Activated gamma-delta T cell treated with Interleukin-2 at 50 U/mL for 16 hours (primary cell): ENCODE measurements at regions not wholly inside any gene's neighbourhood (a gene's known extent, or its start where the extent isn't known, plus 50 kb on each side); places are given as distances from the start of the nearest gene placed in this dataset.

Experiments used
- DNase-seq: peaks from one replicate; pipeline ENCODE4 v3.0.0-alpha.2; 2020

DNA sequence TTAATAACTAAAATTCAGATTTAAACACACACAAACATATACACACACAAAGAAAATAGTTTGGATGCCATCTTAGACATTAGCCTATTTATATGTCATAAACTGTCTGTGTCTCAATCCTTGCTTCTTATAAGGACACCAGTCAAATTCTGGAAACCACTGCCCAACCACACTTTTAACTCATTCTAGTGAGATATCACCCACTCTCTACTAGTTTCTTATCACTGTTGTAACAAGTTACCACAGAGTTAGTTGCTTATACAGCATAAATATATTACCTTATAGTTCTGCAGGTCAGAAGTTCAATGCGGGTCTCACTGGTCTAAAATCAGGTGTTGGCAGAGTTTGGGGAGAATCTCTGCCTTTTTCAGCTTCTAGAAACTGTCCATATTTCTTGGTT, 239.1 kb downstream of the MTX2 start:
- no peak for DNase-seq

- DNase-seq, result no peak
These were observed 239.9 kb downstream of the MTX2 start for GRCh38 chr2:176508984-176509740.

DNA sequence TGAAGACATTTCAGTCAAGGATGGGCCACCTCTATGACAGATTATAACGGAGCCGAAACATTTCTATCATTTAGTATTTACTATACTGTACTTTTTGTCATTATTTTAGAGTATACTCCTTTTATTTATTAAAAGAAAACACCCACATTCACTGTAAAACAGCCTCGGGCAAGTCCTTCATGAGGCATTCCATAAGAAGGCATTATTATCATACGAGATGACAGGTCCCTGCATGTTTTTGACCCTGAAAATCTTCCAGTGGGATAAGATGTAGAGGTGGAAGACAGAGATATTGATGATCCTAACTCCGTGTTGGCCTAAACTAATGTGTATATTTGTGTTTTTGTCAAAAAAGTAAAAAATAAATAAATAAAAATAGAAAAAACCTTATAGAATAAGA, 245.0 kb downstream of the MTX2 start:
- no peak for DNase-seq

DNA sequence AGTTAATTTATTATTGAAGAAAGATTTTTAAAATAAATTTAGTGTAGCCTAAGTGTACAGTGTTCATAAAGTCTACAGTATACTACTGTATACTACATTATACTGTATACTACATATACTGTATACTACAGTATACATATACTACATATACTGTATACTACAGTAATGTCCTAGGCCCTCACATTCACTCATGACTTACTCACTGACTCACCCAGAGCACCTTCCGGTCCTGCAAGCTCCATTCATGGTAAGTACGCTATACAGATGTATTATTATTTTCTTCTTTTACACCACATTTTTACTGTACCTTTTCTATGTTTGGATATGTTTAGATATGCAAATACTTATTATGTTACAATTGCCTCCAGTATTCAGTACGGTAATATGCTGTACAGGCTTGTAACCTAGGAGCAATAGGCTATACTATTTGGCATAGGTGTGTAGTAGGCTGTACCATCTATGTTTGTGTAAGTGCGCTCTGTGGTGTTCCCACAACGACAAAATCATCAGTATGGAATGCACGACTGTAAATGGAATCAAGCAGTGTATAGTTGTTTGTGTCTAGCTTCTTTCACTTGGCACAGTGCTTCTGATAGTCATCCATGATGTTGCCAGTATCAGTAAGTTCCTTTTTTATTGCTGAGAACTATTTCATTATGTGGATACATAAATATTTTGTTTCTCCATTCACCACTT, 245.7 kb downstream of the MTX2 start:
- DNase-seq, result no peak

DNA sequence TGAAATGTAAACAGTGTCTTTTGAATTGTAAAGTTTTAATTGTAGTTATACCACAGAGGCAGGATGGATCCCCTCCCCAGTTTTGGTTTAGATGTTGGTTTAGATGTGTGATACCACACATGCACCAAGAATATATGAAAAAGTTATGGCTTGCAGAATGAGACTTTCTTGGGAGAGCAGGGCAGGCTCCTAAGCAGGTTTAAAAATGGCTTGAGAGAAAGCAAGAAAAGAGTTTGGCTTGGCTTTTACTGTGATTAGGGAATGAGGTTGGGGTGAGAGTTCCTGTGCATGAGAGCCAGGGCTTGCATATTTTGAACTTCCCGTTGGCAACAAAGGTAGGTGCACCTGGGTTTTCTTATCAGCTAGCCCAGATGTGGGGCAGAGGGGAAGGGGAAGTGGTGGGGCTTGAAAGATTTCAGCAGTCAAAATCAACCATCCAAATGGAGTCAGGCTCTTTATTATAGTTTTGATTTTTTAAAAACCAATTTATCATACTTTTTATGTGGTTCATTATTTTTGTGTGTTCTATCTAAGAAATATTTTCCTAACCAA, 246.9 kb downstream of the MTX2 start:
- no peak for DNase-seq

- DNase-seq, result no peak
These were observed 249.6 kb downstream of the MTX2 start for GRCh38 chr2:176518823-176519222.

- DNase-seq, result no peak
These were observed 252.8 kb downstream of the MTX2 start for GRCh38 chr2:176521878-176522670.

DNA sequence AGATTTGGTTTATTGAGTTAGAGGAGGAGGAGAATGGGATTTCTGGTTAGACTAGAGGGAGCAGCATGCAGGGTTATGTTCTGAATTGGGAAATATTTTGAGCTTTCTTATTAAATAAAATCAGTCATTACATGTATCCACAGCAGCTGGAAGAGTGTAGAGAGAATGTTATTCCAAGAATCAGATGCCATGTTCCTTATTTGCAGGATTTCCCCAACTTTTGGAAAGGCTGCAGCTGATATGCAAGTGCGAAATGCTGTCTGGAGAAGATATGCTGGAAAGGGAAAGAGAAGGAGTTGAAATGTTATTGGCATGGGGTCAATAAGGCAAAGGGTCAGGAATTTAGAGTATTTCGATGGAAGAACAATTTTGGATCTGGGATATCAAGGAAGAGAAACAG, 255.8 kb downstream of the MTX2 start:
- DNase-seq, result no peak

DNA sequence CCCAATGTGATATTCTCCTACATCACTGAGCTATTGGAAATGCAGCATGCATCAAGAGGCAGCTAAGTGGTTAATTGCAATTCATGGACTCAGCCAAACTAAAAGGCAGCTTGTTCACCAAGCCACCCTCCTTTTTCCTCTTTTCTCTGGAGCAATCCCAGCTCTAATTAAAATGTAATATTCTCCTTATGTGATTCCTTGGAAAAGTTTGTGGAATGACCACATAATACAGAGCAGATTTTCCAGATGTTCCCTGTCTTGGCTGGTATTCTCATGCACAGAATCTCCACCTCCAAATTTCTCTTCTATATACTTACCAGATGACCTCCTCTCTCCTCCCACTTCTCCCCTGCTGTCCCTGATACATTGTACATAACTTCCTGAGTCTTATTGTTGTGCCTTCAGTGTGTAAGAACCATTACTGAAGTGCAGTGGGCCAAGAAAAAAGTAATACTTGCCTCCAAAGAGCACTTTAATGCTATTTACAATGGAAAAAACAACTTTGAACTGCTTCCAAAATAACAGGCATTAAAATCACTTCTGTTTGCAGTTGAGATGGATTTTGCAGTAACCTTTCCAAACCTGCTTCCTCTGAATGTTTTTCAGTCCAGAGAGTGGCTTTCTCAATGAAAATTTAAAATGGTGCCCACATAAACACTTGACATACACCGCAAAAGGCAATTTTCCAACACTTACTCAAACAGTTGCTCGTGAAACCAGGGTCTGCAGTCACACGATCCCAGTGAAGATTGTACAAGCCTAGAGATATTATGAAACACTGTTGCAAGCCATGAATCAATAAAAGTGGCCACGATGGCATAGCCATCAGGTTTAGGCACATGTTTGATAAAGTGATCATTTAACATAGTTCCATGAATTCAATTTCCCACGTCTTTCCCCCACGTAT, 258.0 kb downstream of the MTX2 start:
- no peak for DNase-seq

- DNase-seq, result no peak
These were observed 262.4 kb downstream of the MTX2 start for GRCh38 chr2:176531608-176532007.

DNA sequence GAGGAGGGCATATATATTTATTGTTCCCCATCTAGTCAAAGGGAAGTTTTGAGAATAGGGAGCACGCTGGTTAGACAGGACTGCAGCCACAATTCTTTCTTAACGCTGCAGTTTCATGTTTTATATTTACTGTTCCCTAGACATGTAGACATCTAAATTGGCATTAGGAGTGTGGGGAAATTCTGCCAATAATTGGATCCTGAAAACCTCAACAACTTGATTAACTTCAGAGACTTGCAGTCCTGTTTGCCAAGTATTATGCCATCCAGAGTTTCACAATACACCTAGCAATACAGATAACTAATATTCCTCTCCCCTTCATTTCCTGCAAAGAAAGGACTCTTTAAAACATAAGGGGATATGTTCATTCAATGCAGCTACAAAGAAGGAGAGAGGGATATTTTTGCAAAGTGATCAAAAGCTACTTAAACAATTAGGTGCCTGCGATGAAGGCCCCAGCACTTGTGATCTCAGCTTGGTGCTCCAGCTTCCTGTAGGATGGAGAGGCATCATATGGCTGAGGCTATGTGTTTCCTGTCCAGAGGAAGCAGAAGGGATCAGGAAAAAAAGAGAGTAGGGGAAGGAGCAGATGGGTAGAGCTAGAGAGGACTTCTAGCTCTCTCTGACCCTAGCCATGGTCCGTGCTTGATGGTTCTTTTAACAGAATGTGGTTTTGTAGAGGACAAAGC, 264.4 kb downstream of the MTX2 start:
- DNase-seq, result no peak

DNA sequence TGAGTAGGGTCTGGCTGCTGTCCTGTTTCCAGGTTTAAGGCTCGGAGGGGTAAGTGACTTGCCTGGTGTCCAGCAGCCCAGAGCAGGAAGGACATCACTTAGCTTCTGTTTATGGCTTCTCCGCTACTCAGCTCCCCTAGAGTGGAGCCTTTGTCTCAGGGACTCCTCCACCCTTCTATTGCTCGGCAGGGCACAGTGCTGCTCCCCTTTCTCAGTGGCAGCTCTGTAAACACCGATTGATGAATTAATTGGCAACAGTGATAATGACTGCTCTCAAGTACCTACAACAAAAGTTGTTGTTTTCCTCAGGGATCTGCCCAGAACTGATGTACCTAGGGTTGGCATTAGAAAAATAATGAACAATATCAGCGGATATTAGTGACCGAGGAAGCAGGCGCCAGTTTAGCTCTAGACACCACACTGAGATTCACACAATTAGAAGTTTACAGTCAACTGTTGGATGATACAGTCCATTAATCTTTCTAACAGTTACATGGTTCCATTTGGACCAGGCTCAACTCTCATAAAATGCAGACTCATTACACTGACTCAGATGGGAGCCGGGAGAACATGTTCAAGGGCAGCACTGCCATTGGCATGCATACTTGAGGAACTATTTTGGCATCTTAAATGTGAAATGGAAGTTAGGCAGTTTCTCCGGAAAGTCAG, 265.7 kb downstream of the MTX2 start:
- no peak for DNase-seq

DNA sequence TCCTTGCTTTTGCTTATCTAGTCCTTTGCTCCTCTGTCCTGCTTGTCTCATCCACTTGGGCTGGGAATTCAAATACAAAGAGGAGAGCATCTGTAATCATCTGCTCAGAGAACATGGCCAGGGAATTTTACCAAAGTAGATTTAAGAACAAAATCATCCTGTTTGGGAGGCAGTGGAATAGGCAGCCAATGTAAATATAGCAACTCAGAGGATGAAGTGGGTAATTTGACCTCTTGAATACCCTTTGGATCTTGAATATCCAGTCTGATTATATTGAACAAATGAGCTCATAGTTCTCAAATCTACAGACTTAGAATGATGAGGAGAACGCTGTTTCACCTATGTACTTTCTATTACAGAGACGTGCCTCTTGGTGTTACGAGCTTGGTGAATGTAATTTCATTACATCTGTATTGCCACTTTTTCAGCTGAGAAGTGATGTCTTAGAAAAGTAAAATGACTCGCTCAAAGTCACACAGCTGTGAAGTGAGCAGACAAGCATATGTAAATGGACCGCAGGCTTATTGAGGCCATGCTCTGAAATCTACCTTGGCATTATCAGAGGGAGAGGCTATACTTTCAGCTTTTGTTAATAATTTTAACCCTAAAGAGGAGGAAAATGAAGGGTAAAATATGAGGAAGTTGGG, 266.3 kb downstream of the MTX2 start:
- no peak for DNase-seq

DNA sequence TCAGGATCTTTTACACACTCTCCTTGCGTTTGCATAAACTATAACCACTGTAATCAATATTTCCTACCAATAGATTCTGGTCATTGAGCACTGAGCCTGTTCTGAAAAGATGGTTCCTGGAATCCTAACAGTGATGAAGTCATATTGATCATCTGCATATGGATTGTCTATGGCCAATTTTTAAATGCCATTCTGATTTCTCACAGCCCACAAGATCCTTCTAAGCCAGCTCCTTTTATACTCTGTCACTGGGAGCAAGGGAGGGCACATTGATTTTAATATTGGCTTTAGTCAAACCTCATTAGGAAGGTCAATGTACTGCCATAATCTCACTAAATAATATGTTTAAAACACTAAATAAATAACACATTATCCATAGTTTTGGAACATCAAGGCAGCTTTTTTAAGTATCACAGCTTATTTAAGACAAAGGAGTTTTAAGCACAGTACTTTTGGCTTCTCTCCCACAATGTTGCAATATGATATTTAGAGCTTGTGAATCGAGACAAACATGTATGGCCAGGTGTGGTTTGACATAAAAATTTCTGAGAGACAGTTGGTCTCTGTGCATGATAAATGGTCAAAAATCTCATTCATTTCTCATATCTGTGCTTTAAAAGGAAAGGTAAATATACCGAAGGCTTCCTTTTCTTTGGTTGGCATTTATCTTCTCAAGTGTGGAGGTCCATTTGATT, 267.3 kb downstream of the MTX2 start:
- DNase-seq, result no peak

DNA sequence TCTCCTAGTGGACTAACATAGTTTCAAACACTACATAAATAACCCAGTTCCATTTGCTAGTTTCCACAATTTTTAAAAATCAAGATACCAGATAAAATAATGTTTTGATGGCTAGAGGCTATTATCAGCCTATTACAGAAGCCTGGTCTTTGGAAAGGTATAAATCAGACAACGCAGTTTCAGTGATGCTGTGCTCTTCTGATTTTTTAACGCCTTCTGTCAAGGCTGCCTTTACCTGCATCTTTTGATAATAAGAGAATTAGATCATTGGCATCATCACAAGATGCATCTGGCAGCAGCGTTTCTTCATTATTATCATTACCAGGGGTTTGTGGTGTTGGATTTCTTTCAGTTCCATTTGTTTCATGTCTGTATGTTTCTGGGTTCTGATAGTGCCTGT, 268.7 kb downstream of the MTX2 start:
- DNase-seq, result no peak

GRCh38 chr2:176540995-176541394, 271.8 kb downstream of the MTX2 start:
- no peak for DNase-seq

DNA sequence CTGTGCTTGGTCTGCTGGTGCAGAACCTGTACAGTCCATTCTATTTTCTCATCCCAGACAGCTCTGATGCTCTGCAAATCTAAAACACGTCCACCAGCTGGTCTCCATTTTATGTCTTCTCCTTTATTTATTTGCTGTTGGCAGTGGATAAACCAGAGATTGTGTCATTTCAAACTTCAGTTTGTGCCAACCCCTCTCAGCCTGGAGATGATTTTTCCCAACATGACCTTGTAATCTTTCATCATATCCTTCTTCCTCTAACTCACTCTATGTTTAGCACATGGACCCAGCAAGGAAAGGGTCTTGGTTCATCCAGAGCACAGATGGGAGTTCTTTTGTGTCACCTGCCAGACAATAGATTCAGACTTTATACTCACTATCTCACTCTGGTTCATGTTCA, 273.2 kb downstream of the MTX2 start:
- no peak for DNase-seq

DNA sequence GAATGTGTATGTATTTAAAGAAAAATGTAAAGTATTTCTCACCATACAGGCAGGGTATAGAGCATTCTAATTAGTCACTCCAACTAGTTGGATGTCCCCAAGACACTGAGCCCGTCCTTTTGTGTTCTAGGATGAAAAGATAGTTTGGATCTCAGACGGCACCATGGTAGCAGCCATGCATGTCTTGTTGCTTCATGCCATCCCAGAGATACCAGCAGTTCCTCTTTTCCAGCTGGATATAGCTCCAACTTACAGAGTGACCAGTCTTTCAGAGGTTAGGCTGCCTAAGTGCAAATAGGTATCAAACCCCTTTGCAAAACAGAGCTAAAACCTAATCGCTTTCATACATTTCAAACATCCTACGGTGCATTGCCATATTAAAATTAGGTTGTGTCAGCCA, 275.3 kb downstream of the MTX2 start:
- no peak for DNase-seq

DNA sequence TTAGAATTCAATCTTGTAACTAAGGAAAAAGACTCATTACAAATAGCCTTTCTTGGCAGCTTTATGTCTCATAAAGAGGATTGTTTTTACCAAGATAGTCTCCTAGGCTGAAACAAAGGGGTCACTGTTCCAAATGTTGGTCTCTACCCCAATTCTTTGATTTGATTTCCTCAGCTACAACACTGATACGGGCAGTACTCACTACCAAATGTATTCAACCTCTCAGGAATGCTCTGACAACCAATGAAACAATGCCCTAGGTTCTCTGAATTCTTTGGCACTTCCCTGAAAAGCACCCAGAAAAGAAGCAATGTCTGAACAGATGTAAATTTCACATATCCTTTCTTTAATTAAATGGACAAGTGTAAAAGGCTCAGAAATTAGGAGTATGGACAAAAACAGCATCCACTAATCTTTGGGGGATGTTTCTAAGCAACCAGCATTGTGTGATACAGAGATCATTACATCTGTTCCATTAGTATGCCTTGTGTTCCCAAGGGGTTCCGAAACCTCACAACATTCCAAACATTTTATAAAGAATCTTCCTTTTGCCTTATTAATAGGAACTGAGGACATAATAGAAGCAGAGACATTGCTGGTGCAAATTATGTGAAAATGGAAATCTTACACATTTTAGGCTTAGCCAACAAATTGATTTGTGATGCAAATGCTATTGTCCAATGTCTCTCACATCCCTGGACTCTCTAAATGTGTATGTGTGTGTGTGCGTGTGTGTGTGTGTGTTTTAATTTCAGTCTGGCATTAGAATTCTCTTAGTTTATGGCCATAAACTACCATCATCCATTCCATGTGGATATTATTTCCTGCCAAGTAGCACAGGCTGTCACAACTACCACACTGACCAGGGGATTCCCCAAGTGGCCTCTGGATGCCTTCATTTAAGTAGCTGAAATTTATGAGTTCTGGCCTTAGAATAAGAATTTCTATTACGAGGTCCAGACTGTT, 276.0 kb downstream of the MTX2 start:
- DNase-seq, result no peak
